HCT116 (cell line): ENCODE measurements at regions not wholly inside any gene's neighbourhood (a gene's known extent, or its start where the extent isn't known, plus 50 kb on each side); places are given as distances from the start of the nearest gene placed in this dataset.
"Not testable (repeated sequence)": the region's sequence is repeated elsewhere in the genome, so short reads cannot be mapped to it uniquely, and the experiment has no call there.

Source experiments
- CTCF ChIP-seq, 3 experiments: fragments of 200-600 bp in 1 of 3; sonication (generic) in 1 of 3; IDR thresholded peaks in 2 of 3; conservative IDR thresholded peaks in 1 of 3; 2 replicates each; pipeline ENCODE4 v1.5.1; 2012 to 2017; ENCODE audit warnings: low read depth in 2 of 3, low read length in 2 of 3, antibody characterized with exemption in 1 of 3, borderline replicate concordance in 1 of 3, control low read depth in 1 of 3, mild to moderate bottlenecking in 1 of 3, mixed read lengths in 1 of 3, mixed run types in 1 of 3, moderate library complexity in 1 of 3; ENCODE audit not compliant: insufficient read depth in 1 of 3
- POLR2A ChIP-seq: IDR thresholded peaks from 2 replicates; pipeline ENCODE4 v1.7.0; 2011; ENCODE audit warnings: borderline replicate concordance; ENCODE audit not compliant: insufficient read depth, insufficient read length; ENCODE audit errors: extremely low read depth
- YY1 ChIP-seq: IDR thresholded peaks from 2 replicates; pipeline ENCODE4 v1.6.1; 2011; ENCODE audit warnings: low read length, low read depth, moderate library complexity, mild to moderate bottlenecking; ENCODE audit not compliant: insufficient replicate concordance; ENCODE audit errors: extremely low read depth

- not testable (repeated sequence) for TF ChIP-seq POLR2A; YY1; CTCF (IDR thresholded peaks at IDR 0.05 in 2 of 3, conservative IDR thresholded peaks at IDR 0.05 in 1 of 3; ENCODE audit: borderline replicate concordance in 1 of 3, insufficient read depth in 1 of 3, low read depth in 2 of 3, low read length in 2 of 3)
These were observed 111.5 kb upstream of the MTLN start for GRCh38 chr2:110323832-110324231.
